ENCODE measurements at regions not wholly inside any gene's neighbourhood (a gene's known extent, or its start where the extent isn't known, plus 50 kb on each side); places are given as distances from the start of the nearest gene placed in this dataset.

DNA sequence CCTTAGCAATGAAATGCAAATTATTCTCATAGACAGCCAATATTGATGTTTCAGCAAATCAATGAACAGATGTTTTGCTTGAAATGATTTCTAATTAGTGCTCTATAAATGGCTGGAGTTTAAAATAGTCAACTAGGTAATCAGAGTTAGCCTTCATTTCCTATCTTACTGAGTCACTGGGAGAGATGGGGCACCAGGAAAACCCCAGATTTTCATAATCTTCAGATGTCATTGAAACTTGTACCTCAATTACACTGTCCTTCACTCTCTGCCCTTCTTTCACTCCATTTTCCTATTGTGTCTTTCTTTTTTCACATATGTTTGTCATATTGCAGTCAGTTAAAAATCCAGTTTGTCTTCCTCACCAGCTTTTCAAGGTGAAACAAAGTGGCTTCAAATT, 92.7 kb downstream of the C12orf75 start:
- TF ChIP-seq, protein P1, sequence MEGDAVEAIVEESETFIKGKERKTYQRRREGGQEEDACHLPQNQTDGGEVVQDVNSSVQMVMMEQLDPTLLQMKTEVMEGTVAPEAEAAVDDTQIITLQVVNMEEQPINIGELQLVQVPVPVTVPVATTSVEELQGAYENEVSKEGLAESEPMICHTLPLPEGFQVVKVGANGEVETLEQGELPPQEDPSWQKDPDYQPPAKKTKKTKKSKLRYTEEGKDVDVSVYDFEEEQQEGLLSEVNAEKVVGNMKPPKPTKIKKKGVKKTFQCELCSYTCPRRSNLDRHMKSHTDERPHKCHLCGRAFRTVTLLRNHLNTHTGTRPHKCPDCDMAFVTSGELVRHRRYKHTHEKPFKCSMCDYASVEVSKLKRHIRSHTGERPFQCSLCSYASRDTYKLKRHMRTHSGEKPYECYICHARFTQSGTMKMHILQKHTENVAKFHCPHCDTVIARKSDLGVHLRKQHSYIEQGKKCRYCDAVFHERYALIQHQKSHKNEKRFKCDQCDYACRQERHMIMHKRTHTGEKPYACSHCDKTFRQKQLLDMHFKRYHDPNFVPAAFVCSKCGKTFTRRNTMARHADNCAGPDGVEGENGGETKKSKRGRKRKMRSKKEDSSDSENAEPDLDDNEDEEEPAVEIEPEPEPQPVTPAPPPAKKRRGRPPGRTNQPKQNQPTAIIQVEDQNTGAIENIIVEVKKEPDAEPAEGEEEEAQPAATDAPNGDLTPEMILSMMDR (conservative IDR thresholded peaks at IDR 0.05), result no peak
- H3K27ac ChIP-seq, result no peak overlapping the region

DNA sequence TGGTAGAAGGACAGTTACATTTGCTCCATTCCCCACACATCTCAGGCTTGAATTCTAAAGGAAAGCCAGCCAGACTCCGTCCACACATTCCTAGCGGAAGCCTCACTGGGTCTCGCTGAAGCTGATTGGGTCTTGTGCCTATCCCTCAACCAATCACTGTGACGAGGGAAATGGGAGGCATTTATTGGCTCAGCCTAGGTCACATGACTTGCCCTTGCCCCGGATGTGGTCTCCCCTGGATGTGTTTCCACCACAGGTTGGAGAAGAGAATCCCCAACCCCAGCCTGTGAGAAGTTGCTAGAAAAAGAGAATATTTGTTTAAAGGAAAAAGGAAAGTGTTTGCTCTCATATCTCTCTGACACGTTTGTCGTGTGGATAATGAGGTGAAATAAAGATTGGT, 93.4 kb downstream of the C12orf75 start:
- TF ChIP-seq, protein P1 (conservative IDR thresholded peaks at IDR 0.05), result no peak
- no peak overlapping the region for H3K27ac ChIP-seq

DNA sequence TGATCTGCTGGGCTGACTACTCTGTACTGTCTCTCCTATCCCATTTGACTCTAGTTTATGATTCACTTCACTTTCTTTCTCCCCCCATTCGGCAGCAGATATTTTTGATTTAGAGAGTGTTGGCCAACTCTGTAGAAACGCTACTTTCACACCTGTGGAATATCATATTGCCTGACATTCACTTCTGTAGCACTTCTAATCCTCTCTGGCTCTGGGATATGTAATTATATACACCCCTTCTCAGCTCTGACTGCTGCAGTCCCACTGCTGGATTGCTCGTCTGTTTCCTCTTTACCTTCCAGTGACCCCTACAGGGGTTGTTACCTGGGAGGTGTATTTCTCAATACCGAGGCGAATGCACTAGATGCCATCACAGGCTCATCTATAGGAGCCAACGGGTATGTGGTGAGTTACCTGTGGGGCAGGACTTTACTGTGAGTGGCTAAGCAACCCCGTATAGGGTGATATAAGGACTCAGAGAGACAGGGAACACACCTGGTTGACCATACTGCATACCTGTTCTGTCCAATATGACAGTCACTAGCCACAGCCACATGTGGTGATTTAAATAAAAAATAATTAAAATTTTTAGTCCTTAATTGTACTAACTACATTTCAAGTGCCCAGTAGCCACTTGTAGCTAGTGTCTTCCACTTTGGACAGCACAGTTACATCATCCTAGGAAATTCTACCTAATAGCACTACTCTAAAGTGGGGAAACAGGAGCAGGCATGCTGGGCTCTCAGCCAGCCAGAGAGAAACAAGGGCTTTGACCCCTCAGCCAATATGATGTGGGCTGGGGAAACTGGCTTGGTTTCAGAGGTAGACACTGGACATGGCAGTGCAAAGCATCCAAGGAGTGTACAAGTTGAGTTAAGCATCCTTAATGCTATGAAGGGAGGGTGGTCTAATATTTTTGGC, 95.0 kb downstream of the C12orf75 start:
- TF ChIP-seq, protein P1 (conservative IDR thresholded peaks at IDR 0.05), result no peak
- no peak overlapping the region for H3K27ac ChIP-seq

DNA sequence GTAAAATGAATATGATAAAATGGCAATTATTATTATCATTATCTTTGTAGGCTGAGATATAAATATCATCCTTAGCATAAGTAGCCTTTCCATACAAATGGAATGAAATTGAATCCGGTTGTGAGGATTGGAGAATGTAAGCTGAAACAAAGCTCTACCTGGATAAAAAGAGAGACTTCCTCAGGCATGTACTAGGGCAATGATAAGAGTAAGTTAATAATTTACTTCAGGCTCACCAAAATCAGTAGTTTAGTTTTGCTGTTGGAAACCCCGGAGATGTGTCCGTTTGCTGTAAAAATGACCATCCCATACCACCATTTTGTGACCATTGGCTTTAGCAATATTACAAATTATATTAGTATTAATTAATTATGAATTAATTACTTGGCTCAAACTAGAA, 96.3 kb downstream of the C12orf75 start:
- no peak overlapping the region for H3K27ac ChIP-seq
- TF ChIP-seq, protein P1 (conservative IDR thresholded peaks at IDR 0.05), result no peak

DNA sequence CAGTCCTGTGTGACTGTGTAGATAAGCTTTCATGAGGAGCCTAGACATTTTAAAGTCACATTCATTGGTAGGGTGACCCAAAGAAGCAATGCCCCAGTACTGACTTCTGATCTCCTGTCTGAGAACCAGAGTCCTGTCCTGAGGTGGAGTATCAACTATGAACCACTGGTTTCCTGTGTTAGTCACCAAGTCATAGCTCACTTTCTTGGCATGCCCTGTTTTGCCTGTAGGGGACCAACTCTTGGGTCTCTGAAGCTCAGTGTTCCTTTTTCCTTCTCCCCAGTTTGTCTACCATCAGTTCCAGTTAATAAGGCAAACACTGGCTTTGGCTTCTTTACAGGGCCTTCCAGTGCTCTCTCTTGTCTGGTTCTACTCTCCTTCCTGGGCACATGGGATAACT, 97.4 kb downstream of the C12orf75 start:
- no peak overlapping the region for H3K27ac ChIP-seq
- TF ChIP-seq, protein P1 (conservative IDR thresholded peaks at IDR 0.05), result no peak

DNA sequence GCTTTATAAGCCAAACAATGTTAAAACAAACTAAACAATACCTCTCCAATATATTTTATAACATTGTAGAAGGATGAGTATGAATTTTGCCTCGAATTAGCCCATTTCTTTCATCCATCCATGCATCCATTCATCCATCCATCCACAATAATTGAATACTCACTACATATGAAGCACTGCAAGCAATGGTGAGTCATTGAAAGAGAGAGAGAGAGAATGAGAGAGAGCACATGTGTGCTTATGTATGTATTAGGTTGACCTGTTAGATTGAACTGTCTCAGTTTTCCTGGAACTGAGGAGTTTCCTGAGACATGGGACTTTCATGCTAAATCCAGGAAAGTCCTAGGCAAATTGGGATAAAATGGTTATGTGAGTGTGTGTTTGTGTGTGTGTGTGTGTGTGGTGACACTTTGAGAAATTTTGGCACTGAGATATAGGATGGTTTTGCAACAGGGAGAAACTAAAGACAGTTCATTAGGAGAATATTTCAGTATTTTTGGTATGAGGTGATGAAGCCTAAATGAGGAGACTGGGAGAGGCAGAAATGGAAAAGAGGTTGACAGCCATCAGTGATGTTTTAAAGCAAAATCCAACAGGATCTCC, 98.4 kb downstream of the C12orf75 start:
- no peak overlapping the region for H3K27ac ChIP-seq
- TF ChIP-seq, protein P1 (conservative IDR thresholded peaks at IDR 0.05), result no peak

DNA sequence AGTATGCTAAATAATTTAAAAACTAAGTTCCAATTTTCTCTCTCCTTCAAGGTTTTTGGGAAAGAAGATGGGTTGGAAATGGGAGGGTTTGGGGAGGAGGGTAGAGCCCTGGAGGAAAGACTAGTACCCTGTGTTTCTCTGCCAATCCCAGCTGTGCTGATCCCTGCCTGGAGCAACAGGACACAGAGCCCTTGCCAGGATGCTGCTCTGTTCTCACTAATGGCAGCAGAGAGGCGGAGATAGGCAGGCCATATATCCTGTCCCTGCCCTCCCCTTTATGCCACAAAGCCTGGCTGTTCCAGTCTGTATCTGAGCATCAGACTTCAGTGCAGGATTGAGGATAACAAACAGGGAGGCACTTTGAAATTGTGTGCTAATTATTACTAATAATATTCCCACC, 99.0 kb downstream of the C12orf75 start:
- no peak overlapping the region for H3K27ac ChIP-seq
- TF ChIP-seq, protein P1 (conservative IDR thresholded peaks at IDR 0.05), result no peak

Measured in VCaP (cell line).